ENCODE measurements at regions not wholly inside any gene's neighbourhood (a gene's known extent, or its start where the extent isn't known, plus 50 kb on each side); places are given as distances from the start of the nearest gene placed in this dataset.

GRCh38 chr2:120619579-120619978 is 116.1 kb upstream of the GLI2 start:
- no peak for DNase-seq

- DNase-seq: no peak
Measured at GRCh38 chr2:120620025-120620793, 115.5 kb upstream of the GLI2 start.

GRCh38 chr2:120622159-120622869 is 113.4 kb upstream of the GLI2 start:
- no peak for DNase-seq

GRCh38 chr2:120622886-120623753 is 112.5 kb upstream of the GLI2 start:
- DNase-seq: no peak

GRCh38 chr2:120624061-120624737 is 111.5 kb upstream of the GLI2 start:
- no peak for DNase-seq

- no peak for DNase-seq
Measured at GRCh38 chr2:120624738-120625446, 110.8 kb upstream of the GLI2 start.

GRCh38 chr2:120625865-120626560 is 109.7 kb upstream of the GLI2 start:
- DNase-seq: no peak

- no peak for DNase-seq
Measured at GRCh38 chr2:120626566-120626965, 109.1 kb upstream of the GLI2 start.

GRCh38 chr2:120628248-120628647 is 107.4 kb upstream of the GLI2 start:
- no peak for DNase-seq

GRCh38 chr2:120629241-120629895 is 106.3 kb upstream of the GLI2 start:
- DNase-seq: no peak

- no peak for DNase-seq
Measured at GRCh38 chr2:120630031-120630701, 105.5 kb upstream of the GLI2 start.

- no peak for DNase-seq
Measured at GRCh38 chr2:120631236-120631635, 104.4 kb upstream of the GLI2 start.

GRCh38 chr2:120631724-120632123 is 103.9 kb upstream of the GLI2 start:
- no peak for DNase-seq

GRCh38 chr2:120632796-120633646 is 102.6 kb upstream of the GLI2 start:
- DNase-seq: no peak

GRCh38 chr2:120634533-120634932 is 101.1 kb upstream of the GLI2 start:
- no peak for DNase-seq

GRCh38 chr2:120635146-120635545 is 100.5 kb upstream of the GLI2 start:
- no peak for DNase-seq

- no peak for DNase-seq
Measured at GRCh38 chr2:120637847-120638246, 97.8 kb upstream of the GLI2 start.

GRCh38 chr2:120638450-120638849 is 97.2 kb upstream of the GLI2 start:
- no peak for DNase-seq

- DNase-seq: no peak
Measured at GRCh38 chr2:120641366-120641771, 94.3 kb upstream of the GLI2 start.
